ENCODE measurements at regions not wholly inside any gene's neighbourhood (a gene's known extent, or its start where the extent isn't known, plus 50 kb on each side); places are given as distances from the start of the nearest gene placed in this dataset.

DNA sequence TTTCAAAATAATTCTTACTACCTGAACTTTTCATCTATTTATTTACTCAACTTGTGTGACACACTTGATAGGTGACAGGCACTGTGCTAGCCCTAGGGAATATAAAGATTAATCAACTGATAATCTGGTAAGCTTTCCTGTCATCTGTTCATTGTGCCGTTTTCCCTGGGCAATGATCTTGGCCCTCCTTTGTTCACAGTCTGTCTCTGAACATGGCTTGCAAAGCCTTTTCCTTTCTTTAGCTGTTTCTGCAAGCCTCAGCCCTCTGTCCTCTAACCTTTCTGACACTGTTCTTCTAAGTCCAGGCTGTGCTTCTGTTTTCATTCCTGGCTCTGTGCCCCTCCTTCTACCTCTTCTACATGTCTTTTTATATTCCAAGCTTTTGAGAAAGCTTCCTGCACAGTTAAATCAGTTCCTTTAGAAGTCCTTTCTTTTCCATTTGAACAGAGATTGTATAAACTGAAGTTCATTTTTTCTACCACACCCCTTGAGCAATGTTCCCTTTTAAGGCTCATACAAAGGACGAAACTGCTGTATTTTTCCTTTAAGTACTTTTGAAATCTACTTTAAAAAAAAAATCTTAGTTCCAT is 803.0 kb upstream of the ZNF608 start:
- DNase-seq = no peak

DNA sequence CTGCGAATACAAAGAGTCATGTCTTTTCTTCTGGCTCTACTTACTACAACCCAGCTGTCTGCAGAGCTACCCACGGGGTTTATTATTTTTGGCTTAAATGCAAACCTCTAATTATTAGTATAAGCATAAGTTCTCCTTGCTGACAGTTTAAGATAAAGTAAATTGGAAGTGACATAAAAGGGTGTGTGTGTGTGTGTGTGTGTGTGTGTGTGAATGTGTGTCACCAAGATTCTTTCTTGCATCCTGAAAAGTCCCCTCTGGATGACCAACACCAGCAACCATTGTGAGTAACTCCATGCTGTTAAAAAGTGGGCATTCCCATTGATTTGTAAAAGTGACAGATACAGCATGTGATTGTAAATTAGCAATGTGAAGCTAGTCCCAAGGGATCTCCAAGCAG is 803.8 kb upstream of the ZNF608 start:
- DNase-seq = no peak

- no peak for DNase-seq
Observed at GRCh38 chr5:125551246-125551645, 804.8 kb upstream of the ZNF608 start.

DNA sequence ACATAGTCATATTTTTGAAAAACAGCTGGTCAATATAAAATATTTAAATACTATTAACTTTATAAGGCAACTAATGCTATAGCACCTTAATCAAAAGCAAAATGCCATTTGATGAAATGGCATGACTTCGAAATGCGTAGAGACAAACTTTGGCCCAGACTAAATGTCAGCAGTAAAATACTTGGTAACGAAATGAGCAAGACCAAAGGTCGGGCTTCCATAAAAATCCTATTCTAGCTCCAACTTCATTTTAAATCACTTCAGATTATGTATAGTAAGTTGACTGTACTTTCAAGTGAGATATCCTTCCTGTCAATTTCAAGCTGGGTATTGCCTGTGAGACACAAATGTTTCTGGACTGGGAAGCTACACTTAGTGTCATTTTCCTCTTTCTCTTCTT is 805.4 kb upstream of the ZNF608 start:
- DNase-seq = no peak

DNA sequence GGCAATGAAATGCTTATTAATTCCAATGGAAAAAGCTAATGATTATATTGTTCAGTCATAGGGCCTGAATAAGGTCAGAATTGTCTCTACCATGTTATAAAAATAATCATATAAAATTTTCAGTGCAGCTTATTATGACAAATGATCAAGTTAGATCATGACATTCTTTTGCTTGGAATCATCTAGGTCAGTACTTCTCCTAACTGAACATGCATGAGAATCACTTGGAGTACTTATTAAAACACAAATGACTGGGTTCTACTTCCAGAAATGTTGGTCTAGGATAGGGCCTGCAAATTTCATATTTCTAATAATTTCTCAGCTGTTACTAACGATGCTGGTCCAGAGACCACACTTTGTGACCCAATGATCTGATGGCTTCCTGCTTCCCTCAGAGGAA is 806.0 kb upstream of the ZNF608 start:
- DNase-seq = no peak

DNA sequence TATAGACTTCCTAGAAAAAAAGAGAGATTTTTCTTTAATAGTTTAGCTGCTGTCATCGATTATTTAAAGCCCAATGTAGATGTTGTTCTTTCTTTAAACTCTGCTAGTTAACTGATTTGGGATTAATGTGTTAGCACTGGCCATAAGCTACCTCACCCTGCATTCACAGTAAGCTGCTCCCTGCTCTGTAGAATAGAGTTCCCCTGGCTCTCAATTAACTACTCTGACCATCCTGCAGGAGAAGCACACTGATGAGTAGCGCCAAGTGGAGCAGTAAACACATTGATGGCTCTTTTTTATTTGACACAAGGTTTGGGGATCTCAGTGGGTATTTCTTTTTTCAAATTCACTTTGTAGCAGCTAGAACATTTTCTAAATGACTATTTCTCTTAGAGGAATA is 807.9 kb upstream of the ZNF608 start:
- no peak for DNase-seq

DNA sequence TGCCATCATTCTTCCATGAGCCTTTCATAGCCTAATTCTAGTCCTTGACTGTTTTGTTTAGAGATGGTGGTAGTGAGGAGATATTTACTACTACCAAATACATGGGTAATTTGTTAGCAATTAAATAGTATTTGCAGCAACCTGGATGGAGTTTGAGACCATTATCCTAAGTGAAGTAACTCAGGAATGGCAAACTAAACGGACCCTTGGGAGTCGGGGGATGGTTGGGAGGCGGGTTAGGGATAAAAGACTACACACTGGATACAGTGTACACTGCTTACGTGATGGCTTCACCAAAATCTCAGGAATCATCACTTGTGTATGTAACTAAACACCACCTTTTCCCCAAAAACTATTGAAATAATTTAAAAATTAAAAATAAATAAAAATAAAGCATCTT is 809.2 kb upstream of the ZNF608 start:
- no peak for DNase-seq

DNA sequence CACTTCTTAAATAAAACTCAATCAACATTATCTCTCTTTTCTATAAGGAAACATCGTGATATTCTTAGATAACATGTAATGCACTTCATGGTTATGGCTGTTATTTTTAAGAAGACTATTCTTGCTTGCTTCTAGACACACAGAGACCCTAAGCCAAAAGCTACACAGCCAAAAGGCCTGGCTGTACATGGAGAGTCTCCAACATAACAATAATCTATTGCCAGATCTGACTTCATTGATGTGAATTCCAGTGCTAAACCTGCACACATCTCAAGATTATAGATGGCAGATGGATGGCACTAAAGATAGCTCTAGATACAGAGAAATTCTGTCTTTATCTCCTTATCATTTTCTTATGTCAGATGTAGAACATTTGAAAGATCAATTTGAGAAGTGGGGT is 811.6 kb upstream of the ZNF608 start:
- DNase-seq = no peak

DNA sequence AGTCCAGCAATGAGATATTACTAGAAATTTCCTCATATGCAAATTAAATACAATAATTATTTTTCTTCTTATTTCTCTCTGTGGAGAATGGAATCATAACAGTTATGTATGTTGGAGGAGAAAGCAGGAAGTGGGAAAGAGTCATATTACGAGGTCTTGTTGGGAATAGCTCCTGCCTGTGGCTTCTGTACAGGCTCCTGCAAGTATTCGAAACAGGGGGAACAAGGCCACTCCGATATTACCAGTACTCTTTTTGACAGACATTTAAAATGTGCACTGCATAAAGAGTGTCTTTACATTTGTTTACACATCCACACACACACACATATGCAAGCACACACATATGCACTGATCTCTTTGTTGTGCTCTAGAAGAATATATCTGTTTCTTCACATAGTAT is 812.0 kb upstream of the ZNF608 start:
- no peak for DNase-seq

GRCh38 chr5:125559296-125559695 is 812.9 kb upstream of the ZNF608 start:
- no peak for DNase-seq

DNA sequence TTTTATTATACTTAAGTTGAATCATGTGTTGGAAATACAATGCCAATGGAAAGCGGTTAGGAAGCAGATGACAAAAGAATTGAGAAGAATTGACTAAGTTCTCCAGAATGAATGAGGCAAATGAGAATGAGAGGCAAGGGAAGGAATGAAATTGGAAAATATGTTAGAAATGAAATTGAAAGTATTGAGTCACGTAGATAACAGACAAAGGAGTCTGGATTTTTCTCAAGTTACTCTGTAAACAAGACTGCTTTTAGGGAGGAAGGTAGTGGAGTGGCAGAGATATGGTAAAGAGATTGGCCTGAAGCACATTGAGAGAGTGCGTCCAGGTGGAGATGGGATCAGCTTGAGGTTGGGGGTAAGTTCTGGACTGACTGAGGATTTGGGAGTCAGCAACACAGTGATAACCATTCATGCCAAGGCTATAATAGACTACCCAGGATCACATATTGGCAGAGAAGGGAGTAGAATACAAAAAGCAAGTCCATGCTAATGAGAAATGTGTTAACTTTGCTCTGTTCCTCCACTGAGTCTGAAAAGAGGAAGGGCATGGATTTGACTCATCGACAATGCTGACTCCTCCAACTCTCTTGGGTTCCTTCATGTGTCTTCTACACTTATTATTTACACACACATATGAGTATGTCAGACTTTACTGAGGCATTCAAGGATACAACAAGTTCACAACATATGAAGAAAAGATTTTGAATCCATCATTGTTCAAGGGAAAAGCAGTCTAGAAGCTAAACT is 814.2 kb upstream of the ZNF608 start:
- DNase-seq = no peak

GRCh38 chr5:125564317-125564975 is 818.0 kb upstream of the ZNF608 start:
- DNase-seq = no peak

DNA sequence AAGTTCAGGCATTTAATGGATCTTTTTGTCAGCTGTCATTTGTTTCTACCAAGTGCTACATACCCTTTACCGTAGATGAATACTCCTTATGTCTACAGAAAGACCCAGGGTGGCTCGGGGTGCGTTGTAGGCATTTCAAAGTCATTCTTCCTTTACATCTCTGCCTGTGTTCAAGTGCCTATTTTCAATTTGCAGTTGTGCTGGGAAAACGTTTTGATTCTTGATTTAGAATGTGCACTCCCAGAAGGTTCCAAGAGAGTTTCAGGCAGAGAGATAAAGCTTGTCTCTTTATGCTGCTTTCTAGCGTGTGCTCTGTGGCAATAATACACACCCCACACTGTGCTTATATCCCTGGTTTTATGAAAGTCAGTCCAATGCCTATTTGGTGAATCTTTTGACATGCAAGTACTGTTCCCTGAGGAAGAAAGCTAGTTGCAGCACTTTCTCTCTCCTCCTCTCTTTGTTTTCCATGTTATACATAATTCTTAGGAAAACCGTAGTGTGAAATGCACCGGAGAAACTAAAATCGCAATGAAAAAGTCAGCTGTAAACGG is 828.1 kb upstream of the ZNF608 start:
- no peak for DNase-seq

- no peak for DNase-seq
Observed at GRCh38 chr5:125575171-125575890, 828.9 kb upstream of the ZNF608 start.

DNA sequence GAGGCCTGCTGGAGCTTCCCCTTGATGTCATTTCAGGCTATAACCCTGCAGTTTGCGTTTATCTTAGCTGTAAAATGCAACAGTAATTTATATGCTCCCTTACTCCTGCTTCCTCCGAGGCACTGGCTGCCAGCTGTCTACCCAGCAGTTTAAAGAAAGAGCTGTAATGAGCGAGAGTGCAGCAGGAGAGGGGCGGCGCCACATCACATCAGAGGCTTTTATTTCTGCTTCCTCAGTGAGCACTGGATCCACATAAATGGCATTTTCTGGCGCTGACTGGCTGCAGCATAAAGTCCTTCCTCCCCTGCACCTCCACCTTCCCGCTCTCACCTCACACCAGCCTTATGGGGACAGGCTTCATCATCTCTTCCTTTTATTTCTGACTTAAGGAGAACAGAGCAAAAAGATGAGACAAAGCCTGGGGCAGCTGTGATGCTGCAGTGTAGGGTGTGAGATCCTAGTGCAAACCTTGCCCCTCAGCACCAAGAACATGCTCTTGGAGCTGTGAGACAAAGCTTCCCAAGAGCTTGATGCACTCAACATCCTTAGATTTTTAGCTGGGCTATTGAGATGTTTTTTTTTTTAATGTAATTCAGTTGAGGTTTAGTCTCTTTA is 829.6 kb upstream of the ZNF608 start:
- DNase-seq = no peak

GRCh38 chr5:125576822-125577221 is 830.4 kb upstream of the ZNF608 start:
- DNase-seq = no peak

- no peak for DNase-seq
Observed at GRCh38 chr5:125578551-125578950, 832.1 kb upstream of the ZNF608 start.

GRCh38 chr5:125579182-125579581 is 832.7 kb upstream of the ZNF608 start:
- DNase-seq = no peak

DNA sequence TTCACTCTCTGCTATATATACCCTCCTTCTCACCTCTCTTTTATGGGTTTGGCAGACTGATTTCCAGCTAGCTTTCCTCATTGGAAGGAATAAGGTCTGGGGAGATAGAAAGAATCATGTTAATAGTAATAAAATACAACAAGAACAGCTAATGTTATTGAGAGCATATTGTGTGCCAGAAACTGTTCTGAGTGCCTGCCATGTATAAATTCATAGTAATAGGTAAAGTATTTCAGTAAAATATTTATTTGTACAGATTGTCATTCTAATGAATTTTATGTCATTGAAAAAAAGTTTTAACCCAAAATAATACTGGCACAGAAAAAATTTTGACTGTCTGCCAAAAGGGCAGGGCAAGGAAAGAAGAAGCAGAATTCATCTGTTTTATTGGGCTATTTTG is 834.9 kb upstream of the ZNF608 start:
- DNase-seq = no peak

- DNase-seq = no peak
Observed at GRCh38 chr5:125582352-125582751, 835.9 kb upstream of the ZNF608 start.

- DNase-seq = no peak
Observed at GRCh38 chr5:125583321-125584139, 837.1 kb upstream of the ZNF608 start.

- no peak for DNase-seq
Observed at GRCh38 chr5:125584140-125584520, 837.7 kb upstream of the ZNF608 start.

All from DMS79 (cell line).